Panc1 (cell line): ENCODE measurements at regions not wholly inside any gene's neighbourhood (a gene's known extent, or its start where the extent isn't known, plus 50 kb on each side); places are given as distances from the start of the nearest gene placed in this dataset.

Experiments
- POLR2AphosphoS5 ChIP-seq: IDR thresholded peaks from 2 replicates; pipeline ENCODE4 v1.6.1; 2012; ENCODE audit warnings: mild to moderate bottlenecking, low read depth, low read length, moderate library complexity
- REST ChIP-seq, 2 experiments: IDR thresholded peaks; 2 replicates each; pipeline ENCODE4 v1.6.1; 2011 to 2012; ENCODE audit warnings: low read depth in 2 of 2, control low read depth in 1 of 2, low read length in 1 of 2, mild to moderate bottlenecking in 1 of 2, moderate library complexity in 1 of 2; ENCODE audit not compliant: insufficient read depth in 1 of 2
- SIN3A ChIP-seq: IDR thresholded peaks from 2 replicates; pipeline ENCODE4 v1.6.1; 2012; ENCODE audit warnings: low read depth, mild to moderate bottlenecking, low read length, moderate library complexity, borderline replicate concordance; ENCODE audit not compliant: insufficient read depth
- TF ChIP-seq, protein P1 (sequence below): fragments of 450-650 bp; IDR thresholded peaks from 2 replicates; pipeline ENCODE4 v1.5.1; 2017; ENCODE audit warnings: mild to moderate bottlenecking

DNA sequence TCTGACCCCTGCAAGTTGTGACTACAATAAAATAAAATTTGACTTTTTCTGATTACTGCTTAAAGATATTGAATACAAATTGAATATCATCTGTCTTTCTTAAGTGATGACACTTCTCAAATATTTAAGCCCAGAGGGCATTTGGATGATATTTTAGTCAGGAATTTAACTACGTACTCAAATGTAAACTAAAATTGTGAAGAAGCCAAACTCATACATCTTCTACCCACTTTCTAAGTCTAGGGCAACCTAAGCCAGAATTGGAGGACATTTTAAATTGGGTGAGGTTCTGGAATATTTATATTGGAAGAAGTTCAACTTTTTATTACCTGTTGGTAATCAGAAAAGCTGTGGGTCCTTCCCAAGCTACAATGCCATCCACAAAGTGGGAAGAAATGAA is 149.1 kb upstream of the WDR11 start:
- TF ChIP-seq POLR2AphosphoS5 (no peak), REST (IDR thresholded peaks at IDR 0.05; ENCODE audit: insufficient read depth in 1 of 2, low read depth in 2 of 2, low read length in 1 of 2) (no peak), SIN3A (no peak)
- TF ChIP-seq, protein P1, sequence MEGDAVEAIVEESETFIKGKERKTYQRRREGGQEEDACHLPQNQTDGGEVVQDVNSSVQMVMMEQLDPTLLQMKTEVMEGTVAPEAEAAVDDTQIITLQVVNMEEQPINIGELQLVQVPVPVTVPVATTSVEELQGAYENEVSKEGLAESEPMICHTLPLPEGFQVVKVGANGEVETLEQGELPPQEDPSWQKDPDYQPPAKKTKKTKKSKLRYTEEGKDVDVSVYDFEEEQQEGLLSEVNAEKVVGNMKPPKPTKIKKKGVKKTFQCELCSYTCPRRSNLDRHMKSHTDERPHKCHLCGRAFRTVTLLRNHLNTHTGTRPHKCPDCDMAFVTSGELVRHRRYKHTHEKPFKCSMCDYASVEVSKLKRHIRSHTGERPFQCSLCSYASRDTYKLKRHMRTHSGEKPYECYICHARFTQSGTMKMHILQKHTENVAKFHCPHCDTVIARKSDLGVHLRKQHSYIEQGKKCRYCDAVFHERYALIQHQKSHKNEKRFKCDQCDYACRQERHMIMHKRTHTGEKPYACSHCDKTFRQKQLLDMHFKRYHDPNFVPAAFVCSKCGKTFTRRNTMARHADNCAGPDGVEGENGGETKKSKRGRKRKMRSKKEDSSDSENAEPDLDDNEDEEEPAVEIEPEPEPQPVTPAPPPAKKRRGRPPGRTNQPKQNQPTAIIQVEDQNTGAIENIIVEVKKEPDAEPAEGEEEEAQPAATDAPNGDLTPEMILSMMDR = no peak
